RWPE1 (cell line): ENCODE measurements at regions not wholly inside any gene's neighbourhood (a gene's known extent, or its start where the extent isn't known, plus 50 kb on each side); places are given as distances from the start of the nearest gene placed in this dataset.
"Not testable (repeated sequence)": the region's sequence is repeated elsewhere in the genome, so short reads cannot be mapped to it uniquely, and the experiment has no call there.

ENCODE experiments used
- CTCF ChIA-PET: fragments of 350-600 bp; sonication (Branson Sonifier 250); formaldehyde crosslinking; extraction: SDS; loops from one replicate; lab custom pipeline; 2021; lab: Yijun Ruan, JAX
- POLR2A ChIA-PET: fragments of 400-600 bp; formaldehyde crosslinking; extraction: SDS; loops from one replicate; lab custom pipeline; 2020; ENCODE audit warnings: antibody characterized with exemption; ENCODE audit not compliant: low non-redundant PET; lab: Yijun Ruan, JAX
- DNase-seq: peaks from one replicate; pipeline ENCODE4 v3.0.0; 2012; ENCODE audit warnings: low spot score
- H3K27ac ChIP-seq: fragments of 450-650 bp; 2 replicates; pipeline ENCODE4 v1.5.1; 2017
- TF ChIP-seq, protein P1 (sequence below): fragments of 450-650 bp; conservative IDR thresholded peaks from 2 replicates; pipeline ENCODE4 v1.5.1; 2017; ENCODE audit warnings: low read depth, mild to moderate bottlenecking

DNA sequence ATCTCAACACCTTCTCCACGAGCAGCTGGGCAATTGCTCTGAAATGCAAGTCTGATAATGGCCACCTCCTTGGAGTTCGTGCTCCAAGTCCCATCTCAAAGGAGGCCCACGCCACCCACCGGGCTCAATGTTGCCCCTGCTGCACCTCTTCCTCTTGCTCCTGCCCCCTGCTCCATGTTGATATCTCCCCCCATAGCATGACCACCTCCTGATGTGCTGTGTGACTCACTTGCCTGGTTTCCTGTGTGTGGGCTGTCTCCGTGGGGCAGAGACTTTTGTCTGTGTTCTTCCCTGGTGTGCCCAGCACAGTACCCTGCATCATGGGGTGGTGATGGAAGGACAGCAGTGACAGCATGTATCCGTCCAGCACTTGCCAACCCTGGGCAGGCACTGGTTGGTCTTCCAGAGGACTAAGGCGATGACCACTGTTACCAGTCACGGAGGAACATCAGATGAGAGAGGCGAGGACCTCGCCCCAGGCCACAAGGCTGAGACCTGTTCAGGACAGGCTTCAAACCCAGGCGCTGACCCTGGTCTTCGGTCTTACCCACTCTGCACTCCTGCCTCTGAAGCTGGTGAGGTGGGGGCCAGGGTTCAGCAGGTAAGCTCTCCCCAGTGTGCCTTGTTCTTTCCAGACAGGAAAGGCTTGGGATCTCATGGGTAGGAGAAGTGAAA, 104.6 kb upstream of the LRPAP1 start:
- TF ChIP-seq, protein P1, sequence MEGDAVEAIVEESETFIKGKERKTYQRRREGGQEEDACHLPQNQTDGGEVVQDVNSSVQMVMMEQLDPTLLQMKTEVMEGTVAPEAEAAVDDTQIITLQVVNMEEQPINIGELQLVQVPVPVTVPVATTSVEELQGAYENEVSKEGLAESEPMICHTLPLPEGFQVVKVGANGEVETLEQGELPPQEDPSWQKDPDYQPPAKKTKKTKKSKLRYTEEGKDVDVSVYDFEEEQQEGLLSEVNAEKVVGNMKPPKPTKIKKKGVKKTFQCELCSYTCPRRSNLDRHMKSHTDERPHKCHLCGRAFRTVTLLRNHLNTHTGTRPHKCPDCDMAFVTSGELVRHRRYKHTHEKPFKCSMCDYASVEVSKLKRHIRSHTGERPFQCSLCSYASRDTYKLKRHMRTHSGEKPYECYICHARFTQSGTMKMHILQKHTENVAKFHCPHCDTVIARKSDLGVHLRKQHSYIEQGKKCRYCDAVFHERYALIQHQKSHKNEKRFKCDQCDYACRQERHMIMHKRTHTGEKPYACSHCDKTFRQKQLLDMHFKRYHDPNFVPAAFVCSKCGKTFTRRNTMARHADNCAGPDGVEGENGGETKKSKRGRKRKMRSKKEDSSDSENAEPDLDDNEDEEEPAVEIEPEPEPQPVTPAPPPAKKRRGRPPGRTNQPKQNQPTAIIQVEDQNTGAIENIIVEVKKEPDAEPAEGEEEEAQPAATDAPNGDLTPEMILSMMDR: no peak
- no peak for DNase-seq
- POLR2A ChIA-PET: no interaction called here
- CTCF ChIA-PET: no interaction called here
- no peak overlapping the region for H3K27ac ChIP-seq

DNA sequence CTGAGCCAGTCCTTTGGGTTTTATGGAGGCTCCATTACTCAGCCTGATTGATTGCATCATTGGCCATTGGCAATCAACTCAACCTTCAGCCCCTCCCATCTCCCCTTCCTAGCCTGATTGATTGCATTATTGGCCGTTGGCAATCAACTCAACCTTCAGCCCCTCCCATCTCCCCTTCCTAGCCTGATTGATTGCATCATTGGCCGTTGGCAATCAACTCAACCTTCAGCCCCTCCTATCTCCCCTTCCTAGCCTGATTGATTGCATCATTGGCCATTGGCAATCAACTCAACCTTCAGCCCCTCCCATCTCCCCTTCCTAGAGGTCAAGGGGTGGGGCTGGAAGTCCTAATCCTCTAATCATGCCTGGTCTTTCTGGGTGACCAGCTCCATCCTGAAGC, 103.8 kb upstream of the LRPAP1 start:
- H3K27ac ChIP-seq, CTCF ChIA-PET, DNase-seq, POLR2A ChIA-PET: not testable (repeated sequence)

DNA sequence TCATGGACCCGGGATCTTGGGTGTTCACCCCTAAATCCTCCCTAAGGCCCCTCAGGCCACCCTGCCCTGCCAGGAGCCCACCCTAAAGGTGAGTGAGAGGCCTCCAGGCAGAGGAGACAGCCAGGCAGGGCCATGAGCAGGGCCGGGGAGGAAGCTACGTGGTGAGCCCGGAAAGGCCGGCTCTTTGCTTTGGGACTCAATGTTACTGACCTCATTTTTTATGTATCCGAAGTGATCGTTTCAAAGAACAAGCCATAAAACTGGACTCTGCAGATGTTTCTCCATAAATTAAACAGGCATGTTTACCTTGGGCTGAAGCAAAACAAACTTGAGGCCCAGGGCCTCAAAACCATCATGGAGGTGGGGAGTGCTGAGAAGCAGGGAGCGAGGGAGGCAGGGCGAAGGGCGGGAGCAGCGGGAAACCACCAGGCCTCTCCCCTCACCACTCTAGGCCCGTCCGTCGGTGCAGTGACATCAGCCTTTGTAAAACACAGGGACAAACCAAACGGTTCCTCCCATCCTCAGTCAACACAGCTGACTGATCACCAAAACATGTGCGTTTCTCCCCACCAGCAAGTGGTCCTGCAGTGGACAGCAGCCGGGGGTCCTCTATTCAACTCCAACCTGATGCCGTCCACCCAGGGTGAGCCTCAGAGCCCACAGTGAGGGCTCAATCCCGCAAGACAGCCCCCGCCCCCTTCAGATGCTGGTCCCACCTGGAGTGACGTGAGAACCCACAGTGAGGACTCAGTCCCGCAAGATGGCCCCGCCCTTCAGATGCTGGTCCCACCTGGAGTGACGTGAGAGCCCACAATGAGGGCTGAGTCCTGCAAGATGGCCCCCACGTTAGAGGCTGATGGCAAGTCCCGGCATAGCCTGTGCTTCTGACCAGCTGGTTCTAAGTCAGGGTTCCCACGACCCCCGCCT, 102.9 kb upstream of the LRPAP1 start:
- H3K27ac ChIP-seq: no peak overlapping the region
- CTCF ChIA-PET: interaction anchor here (0.6 kb wide), 1 partner anchor 148 kb away, joined by 3 read pairs; no protein-coding TSS in a partner anchor
- TF ChIP-seq, protein P1: no peak
- no peak for DNase-seq
- POLR2A ChIA-PET: no interaction called here

DNA sequence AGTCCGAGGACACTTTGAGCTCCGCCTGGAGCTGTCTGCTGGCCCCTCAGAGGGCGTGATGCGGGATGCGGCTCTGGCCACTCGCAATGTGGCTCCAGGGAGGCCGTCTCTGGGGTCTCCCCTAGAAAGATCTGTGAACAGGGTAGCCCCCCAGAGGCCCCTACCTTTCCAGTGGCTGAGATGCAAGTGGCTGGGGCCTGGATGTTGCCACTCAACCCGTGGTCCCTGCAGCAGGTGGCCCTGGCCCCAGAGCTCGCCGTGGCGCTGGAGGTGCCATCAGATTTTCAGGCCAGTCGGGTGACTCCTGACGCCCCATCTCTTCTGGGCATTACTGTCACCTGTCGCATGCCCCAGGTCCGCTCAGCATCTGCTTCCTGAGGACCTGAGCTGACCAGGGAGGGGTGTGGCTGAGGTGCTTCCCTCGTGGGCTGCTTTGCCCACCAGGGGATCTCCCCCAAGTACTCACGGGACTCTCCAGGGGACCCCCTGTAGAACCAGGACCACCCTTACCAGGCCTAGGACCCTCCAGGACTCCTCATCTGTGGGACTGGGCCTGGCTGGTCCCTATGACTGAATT, 102.1 kb upstream of the LRPAP1 start:
- TF ChIP-seq, protein P1: no peak
- ChIA-PET POLR2A (no interaction called here), CTCF (interaction anchor here (0.6 kb wide), 1 partner anchor 312 kb away, joined by 3 read pairs; no protein-coding TSS in a partner anchor)
- DNase-seq: no peak
- H3K27ac ChIP-seq: no peak overlapping the region

DNA sequence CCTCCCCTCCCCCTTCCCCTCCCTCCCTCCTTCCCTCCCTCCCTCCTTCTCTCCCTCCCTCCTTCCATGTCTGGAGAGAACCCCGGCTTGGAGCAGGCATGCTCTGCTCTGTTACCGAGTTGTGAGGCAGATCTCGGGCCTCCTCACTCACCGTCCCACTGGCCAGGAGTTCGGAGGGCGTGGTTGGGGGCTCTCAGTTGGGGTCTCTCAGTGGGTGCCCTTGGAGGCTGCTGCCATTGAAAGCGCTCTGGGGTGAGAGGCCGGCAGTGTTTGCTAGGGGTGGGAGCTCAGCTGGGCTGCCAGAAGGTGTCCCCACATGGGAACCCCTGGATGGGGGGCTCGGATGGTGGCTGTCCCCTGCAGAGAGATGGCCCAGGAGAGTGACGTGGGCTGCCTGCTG, 101.1 kb upstream of the LRPAP1 start:
- CTCF ChIA-PET, DNase-seq, H3K27ac ChIP-seq, POLR2A ChIA-PET: not testable (repeated sequence)

DNA sequence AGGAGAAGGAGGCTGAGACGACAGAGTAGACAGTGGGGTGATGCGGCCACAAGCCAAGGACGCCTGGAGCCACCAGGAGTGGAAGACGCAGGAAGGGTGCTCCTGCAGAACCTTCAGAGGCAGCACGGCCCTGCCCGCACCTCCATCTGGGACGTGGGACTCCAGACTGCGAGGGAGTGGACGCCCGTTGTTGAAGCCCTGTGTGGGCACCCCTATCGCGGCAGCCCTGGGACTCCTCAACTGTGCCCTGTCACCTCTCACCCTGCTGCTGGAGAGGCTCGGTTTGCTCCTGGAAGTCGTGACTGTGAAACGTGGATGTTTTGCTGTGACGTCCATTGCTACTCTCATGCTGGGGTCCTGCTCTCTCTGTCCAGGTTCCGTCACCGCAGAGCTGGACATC, 100.6 kb upstream of the LRPAP1 start:
- POLR2A ChIA-PET, H3K27ac ChIP-seq, DNase-seq, CTCF ChIA-PET: not testable (repeated sequence)

DNA sequence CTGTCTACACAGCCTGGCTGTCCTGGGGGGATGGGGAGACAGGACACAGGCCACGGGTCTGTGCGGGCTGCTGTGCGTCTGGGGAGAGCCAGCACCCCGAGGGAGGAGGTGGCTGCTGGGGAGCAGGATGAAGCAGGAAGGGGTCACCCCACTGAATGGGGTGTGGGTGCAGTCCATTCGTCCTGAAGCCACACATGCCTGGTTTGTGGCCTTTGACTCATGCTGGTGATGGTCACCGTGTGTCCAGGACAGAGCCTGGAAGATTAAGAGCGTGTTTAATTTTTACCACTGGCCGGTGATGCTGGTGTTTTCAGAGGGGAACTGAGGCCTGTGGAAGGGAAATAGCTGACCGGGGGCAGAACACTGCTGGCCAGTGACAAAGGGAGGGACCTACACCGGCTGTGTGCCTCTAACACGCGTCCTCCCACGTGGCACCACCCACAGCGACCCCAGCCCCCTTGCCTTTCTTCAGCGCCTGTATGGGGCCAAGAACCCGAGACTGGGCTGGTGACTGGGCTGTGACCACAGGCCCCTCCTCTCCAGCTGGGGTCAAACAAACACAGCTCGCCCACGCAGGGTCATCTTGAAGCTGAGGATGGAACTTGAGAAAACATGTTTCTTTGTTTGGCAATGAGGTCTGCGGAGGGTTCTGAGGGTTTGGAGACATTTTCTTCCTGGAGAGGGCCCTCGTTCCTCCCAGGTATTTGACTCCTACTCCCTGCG, 99.5 kb upstream of the LRPAP1 start:
- POLR2A ChIA-PET, DNase-seq, CTCF ChIA-PET, H3K27ac ChIP-seq: not testable (repeated sequence)
